Fibroblast of the conjunctiva (primary cell): ENCODE measurements at regions not wholly inside any gene's neighbourhood (a gene's known extent, or its start where the extent isn't known, plus 50 kb on each side); places are given as distances from the start of the nearest gene placed in this dataset.
A peak's percentile ranks its signal among the peaks of the same experiment; 100 is the strongest.
"Not testable (repeated sequence)": the region's sequence is repeated elsewhere in the genome, so short reads cannot be mapped to it uniquely, and the experiment has no call there.

Source experiments
- DNase-seq: peaks from one replicate; pipeline ENCODE4 v3.0.0-alpha.2; 2010; ENCODE audit warnings: low read depth

- DNase-seq, result no peak
Measured at GRCh38 chr13:65154661-65155447, 2075.3 kb downstream of the PCDH9 start.

GRCh38 chr13:65149687-65150086, 2080.4 kb downstream of the PCDH9 start:
- DNase-seq, result no peak

GRCh38 chr13:65143920-65144319, 2086.2 kb downstream of the PCDH9 start:
- no peak for DNase-seq

- no peak for DNase-seq
Measured at GRCh38 chr13:65133094-65133493, 2097.0 kb downstream of the PCDH9 start.

- DNase-seq, result no peak
Measured at GRCh38 chr13:65125236-65125635, 2104.9 kb downstream of the PCDH9 start.

DNA sequence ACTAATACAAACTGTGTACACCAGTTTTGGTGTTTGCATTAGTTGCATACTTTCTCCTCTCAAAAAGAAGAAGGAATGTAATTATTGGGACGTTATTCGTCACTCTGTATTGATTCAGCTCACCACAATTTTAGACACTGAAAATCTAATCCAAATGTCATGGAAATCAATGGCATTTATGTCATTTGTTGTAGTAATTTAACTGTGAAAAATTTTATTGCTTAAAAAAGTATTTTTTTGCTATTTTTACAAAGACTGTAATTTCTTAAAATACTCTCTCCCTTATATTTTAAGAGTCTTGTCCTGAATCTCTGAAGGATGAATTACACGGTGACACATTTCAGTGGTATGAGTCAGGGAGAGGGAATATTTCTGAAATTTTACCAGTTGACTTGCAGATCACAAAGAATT, 2117.6 kb downstream of the PCDH9 start:
- DNase-seq, result no peak

GRCh38 chr13:65112123-65112522, 2118.0 kb downstream of the PCDH9 start:
- DNase-seq, result no peak

DNA sequence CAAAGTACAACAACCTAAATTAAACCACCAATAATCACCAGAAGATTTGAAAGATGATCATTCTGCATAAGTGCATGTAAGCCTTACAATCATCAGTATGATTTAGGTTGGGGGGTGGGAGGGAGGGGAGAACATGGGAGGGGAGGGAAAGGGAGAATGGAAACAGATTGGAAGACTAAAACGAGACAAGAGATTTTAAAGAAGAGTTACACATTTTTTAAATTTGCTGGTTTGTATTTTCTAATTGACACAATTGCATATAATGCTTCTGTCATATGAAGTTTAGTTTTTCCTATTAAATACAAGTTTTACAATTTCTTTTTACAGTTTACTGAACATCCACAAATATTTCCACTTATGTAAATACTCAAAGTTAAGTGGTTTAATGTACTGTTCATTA, 2118.9 kb downstream of the PCDH9 start:
- DNase-seq, result no peak

GRCh38 chr13:65104436-65104835, 2125.7 kb downstream of the PCDH9 start:
- DNase-seq, result not testable (repeated sequence)

- no peak for DNase-seq
Measured at GRCh38 chr13:65103351-65103750, 2126.8 kb downstream of the PCDH9 start.

- peak; percentile 23 for DNase-seq
Measured at GRCh38 chr13:65095161-65096082, 2134.7 kb downstream of the PCDH9 start.

GRCh38 chr13:65093357-65093756, 2136.8 kb downstream of the PCDH9 start:
- no peak for DNase-seq

GRCh38 chr13:65091031-65091430, 2139.1 kb downstream of the PCDH9 start:
- no peak for DNase-seq

GRCh38 chr13:65090186-65090585, 2139.9 kb downstream of the PCDH9 start:
- DNase-seq, result peak; percentile 27

DNA sequence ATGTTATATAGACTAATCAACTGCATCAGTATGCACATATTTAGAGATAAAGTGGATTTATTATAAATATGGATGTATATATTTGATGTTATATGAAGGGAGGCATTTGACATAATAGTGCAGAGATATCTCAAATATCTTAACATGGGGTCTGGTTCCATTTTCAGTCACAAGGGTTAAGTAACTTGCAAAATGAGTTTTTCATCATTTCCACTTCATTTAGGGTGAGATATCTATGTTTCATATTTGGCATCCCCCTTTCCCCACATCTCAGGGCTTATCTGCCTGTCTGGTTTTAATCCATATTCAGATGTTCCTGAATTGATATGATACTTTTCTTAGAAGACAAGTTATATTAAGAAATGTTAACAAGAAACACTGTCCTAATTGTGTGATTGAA, 2141.2 kb downstream of the PCDH9 start:
- DNase-seq, result no peak

DNA sequence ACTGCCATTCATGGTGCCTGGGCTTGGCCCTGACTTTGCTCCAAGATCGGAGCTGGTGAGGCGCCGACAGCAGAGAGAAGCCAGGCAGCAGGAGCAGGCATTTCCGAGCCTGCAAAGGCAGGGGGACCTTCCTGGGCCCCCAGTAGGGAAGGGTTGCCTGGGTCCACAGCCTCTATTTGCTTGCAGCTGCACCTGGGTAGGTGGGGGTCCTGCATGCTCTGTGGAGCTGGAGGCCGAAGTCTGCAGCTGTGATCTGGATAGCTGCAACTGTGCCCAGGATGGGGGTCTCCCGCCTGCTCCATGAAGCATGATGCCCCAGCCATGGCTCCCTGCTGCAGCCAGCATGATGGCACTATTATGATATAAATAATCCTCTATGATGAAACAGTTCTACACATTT, 2144.2 kb downstream of the PCDH9 start:
- no peak for DNase-seq

DNA sequence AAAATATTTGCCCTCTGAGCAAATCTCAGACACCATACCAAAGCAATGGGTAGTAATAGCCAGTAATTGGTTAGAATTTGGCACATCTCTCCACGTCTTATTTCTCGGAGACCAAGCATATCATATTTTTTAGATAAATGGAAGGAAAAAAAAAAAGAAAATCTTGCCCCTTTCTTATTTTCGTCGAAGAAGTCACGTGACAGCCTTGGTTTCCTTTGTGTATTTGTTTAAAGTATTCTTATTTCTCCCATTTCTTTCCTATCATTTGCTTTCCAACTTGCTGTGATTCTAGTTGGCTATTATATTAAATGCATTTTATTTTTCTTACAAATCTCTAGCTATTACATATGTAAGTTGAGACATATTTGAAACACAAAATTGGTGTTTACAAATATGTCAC, 2155.9 kb downstream of the PCDH9 start:
- no peak for DNase-seq

- no peak for DNase-seq
Measured at GRCh38 chr13:65064967-65065366, 2165.2 kb downstream of the PCDH9 start.

DNA sequence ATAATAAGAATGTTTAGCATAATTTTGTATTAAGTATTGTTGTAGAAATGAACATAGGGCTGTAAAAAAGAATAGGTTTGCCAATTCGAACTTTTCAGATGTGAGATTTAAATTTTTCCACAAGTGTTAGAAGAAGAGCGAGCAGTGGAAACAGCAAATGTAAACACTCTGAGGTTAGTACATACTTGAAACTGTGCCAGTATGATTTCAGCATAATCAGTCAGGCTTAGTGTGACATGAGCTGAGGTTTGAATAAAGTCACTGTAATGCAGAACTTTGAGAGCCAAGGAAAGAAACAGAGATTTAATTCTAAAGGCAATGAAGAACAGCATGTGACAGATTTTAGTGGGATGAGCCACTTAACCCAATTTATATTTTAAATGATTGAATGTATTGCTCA, 2166.4 kb downstream of the PCDH9 start:
- no peak for DNase-seq

DNA sequence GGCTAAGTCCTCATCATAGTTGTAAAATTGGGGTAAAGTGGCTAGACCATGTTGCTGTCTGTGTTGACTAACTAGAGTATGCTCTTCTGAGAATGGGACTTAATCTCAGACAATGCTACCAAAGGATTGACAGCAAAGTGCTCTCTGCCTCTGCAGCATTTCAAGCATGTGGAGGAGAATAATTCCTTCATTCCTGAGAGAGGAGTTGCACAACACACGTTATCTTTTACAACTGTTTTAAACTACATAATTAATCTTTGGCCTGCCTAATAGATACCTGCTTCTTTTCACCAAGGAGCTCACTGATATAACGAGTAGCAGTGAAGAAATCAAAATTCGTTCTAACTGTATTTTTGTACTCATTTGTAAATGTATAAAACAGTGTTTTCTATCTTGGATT, 2172.2 kb downstream of the PCDH9 start:
- DNase-seq, result no peak

- no peak for DNase-seq
Measured at GRCh38 chr13:65054277-65054676, 2175.9 kb downstream of the PCDH9 start.

DNA sequence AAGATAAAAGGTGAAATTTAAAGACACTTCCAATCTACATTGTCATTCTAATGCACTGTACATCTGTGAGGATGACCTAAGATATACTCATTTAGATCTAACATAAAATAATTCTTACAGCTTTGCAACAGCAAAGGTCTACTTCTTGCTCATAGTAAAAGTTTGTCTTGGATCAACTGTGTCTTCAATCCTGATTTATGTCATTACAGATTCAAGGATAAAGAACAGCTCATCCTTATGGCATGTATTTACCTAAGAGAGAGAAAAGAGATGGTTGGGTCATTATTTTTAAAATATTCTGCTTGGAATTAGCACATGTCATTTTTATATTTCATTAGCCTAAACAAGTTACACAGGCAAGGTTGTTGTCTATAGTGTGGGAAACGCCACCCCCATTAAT, 2193.1 kb downstream of the PCDH9 start:
- no peak for DNase-seq

- no peak for DNase-seq
Measured at GRCh38 chr13:65035302-65035701, 2194.8 kb downstream of the PCDH9 start.
